Hematopoietic multipotent progenitor cell treated with erythropoietin and hydrocortisone succinate and interleukin-3 and kit ligand, for 6 days (in vitro differentiated cells): ENCODE measurements at regions not wholly inside any gene's neighbourhood (a gene's known extent, or its start where the extent isn't known, plus 50 kb on each side); places are given as distances from the start of the nearest gene placed in this dataset.
A peak's percentile ranks its signal among the peaks of the same experiment; 100 is the strongest.
"Not testable (repeated sequence)": the region's sequence is repeated elsewhere in the genome, so short reads cannot be mapped to it uniquely, and the experiment has no call there.

Experiments used
- DNase-seq: peaks from one replicate; pipeline ENCODE4 v3.0.0-alpha.2; 2015

DNA sequence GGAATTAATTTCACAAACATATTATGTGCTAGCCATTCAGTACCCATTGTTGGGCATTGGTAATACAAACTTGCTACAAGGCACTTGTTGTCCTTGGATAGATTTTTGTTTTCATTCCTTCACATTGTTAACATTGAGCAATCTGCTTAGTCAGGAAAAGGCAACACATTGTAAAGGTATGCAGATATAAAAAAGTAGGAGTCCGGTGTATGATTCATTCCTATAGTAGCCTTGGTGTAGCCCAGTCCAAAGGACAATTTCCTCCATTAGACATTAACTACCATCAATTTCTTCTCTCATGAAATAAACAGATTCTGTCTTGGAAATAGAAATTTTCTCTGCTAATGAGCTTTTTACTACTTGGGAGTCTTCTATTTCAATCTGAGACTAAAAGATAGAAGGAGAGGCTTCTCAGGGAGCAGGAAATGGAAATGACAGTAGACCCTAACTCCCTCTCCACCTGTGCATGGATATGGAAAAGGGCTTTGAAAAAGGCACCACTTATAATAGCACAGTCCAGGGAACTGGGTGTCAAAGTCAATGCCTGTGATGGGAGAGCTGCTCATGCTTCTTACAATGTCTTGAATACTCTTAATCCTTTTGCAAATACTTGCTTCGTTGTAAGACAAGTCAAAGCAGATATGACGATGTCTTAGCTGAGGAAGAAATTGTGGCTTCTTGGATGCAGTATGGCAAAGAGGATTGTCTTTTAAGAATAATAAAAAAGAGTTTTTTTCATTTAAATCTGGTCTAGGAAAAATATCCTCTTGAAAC, 369.4 kb upstream of the CITED2 start:
- no peak for DNase-seq

DNA sequence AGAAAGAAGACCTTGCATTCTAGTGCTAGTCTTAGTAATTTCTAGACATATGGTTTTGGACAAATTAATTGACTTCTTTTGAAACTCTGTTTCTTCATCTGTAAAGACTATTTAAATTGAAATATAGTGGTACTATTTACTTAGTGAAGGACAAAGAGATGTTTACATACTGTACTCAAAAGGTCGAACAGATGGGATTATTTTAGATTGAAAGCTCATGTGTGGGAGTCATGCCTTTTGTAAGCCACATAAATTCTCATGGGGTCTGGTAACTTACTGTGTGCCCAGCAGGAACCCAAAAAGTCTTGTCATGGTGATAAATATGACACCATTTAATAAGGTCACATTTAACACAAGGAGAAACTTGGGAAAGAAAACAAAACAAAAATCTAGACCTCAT, 368.2 kb upstream of the CITED2 start:
- DNase-seq: no peak

DNA sequence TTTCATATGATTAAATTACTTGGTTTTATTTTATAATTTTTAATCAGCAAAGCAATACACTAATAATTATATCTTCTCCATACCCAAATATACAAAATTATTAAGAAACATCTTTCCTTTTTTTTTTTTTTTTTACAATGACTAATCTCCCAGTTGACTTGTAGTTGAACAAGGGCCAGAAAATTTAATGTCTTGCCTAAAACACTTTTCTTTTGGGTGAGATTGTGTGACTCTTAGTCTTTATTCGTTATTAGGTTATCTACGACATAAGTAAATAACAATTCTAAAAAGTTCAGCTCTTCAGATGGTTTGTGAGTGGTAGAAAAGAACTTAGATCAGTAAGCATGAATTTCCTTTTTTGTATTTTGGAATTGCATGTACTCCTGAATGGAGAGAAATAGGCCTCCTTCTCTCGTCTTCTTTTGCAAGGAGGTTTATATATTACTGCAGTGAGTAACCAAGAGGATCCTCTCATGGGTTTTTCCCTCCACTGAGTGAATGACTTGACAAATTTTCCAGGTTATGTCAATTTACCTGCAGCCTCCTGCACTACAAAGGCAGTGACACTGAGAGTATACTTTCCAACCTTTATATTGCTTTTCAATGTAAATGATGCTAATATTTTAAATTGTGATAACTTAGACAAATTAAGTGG, 364.5 kb upstream of the CITED2 start:
- no peak for DNase-seq

DNA sequence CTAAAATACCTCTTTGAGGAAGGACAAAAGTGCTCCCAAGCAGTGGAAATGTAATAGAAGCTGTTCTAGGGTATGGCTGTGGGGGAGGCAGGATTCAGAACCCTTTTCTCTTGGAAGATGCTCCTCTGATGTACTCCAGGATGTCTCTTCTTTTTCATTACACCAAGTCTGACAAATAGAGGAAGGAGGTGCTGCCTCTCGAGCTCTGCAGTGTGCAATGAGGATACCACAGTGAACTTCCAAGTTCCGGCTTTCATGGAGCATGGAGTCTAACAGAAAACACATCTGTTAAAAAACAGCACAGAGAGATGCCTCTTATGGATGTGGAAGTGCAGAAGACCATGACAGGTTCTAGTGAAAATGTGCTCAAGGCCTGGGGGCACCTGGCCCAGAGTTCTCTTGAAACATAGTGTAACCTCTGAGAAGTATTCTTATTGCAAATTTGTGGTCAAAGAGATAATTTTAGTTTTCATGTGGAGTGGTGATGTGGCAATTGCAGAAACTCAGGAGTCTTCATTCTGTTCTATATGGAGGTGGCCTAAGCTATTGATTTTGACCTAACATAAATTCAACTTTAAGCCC, 362.0 kb upstream of the CITED2 start:
- no peak for DNase-seq

DNA sequence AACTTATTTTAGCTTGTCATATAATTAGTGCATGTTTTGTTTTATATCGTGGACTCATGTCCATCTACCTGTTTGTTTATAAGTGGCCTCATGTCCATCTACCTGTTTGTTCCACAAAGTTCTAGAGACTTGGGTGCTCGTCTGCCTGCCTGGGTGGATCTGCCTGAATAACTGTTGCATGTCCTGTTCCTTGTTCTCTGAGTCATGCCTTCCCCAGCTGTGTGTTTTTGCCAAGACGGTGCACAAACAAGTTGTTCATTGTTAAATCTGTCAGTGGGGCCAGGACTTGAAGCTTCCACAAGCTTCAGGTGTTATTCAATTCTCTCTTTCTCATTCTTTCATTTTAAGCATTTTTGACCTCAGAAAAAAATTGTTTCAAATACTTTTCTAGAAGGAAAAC, 358.0 kb upstream of the CITED2 start:
- DNase-seq: no peak

DNA sequence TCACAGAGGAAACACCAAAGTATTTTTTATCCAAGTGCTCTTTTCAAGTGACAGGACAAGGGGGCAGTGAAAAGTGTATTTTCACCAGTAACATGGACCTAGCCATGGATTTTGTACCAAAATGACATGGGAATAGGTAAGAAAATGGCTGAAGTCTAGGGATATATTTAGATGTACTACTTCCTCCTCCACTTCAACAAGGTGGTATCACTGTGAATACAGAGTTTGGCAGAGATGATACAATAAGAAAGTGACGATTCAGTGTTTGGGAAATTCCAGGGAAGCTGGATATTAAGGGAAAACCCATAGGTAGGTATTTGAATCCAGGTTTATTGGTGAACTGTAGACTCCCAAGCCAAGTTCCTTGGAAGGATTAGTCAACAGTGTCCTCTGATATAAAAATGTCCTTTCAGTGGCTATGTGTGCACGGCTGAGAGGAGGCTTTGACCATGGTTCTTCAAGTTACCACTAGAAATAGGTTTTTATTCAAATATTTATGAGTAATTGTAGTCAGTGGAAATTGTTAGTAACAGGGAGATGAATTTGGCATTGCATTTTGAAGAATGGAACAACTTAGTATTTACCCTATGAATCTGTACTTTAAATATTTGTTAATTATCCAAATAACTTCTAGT, 356.0 kb upstream of the CITED2 start:
- DNase-seq: no peak

DNA sequence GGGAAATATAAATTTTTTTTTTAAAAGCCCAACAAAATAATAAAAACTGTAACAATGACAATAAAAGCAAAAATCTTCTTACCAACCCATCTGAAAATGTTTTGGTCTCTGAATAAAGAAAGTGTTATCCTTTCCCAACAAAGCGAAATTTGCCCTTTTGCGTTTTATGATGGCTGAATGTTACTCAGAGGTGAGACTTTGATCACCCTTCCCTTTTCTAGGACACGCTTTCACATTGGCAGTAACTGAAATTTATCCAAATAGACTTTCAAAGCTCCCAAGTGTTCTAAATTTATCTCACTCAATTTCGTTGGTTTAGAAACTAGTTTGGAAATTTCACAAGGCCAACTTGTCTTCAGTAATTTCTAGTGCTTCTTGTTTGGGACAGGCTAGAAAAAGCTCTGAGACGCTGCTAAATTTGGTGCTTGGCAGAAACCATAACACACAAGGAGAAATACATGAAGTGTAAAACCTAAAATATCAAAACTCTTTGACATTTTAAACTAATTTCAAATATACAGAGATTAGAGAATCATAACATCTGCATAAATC, 354.5 kb upstream of the CITED2 start:
- DNase-seq: no peak

DNA sequence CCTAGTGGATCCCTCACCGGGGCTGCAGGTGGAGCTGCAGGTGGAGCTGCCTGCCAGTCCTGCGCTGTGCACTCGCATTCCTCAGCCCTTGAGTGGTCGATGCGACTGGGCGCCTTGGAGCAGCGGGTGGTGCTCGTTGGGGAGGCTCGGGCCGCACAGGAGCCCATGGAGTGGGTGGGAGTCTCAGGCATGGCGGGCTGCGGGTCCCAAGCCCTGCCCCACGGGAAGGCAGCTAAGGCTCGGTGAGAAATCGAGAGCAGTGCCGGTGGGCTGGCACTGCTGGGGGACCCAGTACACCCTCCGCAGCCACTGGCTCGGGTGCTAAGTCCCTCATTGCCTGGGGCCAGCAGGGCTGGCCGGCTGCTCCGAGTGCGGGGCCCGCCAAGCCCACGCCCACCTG, 351.8 kb upstream of the CITED2 start:
- not testable (repeated sequence) for DNase-seq

DNA sequence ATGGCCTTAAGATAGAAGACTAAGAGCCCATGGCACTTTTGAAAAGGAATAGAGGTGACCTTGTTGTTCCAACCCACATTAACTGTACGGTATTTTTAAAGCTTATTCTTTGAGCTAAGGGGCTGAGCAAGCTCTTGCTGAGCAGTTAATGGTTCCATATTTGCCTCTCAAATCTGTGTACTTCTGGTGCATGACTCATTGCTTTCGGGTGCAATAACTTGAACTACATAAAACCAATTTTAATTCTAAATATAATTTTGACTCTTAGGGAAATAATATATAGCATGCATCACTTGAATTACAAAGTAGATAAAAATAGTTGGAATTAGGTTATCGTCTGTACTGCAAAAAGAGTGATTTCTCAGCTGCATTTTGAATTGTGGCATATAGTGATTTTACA, 348.1 kb upstream of the CITED2 start:
- no peak for DNase-seq

DNA sequence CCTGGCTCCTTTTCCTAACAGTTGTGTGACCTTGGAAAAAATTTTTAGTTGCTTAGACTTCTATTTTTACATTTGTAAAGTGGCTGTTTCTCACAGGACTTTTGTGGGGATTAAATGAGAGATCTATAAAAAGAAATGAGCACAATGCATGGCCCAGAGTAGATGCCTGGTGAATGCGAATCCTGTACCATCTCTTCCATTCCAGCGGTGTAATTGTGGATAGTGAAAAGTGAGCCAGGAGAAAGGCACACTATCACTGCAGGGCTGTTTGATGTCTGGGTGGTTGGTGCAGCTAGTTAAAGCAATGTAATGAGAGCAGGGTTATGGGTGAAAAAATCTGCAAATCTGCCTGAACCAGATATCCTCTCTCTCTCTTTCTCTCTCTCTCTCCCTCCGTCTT, 347.5 kb upstream of the CITED2 start:
- no peak for DNase-seq

DNA sequence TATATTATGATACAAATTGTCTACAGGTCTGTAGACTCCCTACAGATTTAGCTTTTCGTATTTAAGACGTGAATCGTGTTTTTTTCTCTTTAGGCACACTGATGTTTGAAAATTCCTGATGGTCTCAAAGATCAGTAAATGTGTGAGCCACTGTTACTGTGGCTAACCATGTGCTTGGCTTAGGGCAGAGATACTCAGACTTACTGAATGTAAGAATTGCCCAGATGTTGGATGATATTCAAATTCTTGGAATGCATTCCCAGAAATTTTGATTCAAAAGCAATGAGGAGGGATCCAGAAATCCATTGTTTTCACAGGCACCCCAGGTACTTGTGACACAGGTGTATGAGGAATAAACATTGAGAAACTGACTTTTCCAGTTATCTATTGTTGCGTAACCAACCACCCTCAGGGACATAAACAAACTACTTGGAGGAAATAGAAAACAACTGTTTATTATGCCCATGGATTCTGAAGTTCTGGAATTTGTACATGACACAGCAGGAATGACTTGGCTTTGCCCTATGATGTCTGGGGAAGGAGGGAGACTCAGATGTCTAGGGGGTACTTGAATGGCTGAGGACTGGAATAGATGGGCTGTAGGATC, 339.6 kb upstream of the CITED2 start:
- no peak for DNase-seq

DNA sequence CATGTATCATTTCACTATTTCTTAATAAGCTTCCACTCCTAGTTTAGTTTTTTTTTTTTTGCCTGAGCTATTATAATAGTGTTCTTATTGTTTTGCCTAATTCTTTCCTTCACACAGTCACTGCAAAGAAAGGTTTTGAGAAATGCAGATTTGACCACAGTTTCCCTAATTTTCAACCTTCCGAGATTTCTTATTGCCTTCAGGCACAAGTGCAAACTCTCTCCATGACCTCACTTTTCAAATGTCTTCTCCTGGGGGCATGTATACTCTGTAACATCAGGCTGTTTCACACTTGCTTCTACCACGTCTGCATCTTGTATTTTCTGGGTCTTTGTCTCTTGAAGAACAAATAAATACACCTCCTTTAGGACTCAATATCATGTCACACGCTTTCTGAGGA, 339.0 kb upstream of the CITED2 start:
- no peak for DNase-seq

DNA sequence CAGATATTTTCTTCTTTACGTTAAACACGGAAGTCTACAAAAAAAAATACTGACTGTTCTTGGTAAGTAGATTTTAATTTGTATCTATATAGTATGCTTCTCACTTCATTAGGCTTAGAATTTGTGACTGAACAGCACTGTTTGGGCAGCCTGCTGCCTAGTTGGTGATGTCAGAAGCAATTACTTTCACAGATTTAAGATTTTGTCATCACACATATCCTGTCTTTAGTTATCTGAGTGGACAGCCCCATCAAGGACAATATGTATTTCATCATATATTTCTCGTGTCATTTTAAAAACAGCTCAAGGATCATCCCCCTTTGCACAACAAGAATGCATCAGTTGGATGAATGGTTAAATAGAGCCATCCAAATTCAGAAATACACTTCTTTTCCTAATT, 338.4 kb upstream of the CITED2 start:
- no peak for DNase-seq

DNA sequence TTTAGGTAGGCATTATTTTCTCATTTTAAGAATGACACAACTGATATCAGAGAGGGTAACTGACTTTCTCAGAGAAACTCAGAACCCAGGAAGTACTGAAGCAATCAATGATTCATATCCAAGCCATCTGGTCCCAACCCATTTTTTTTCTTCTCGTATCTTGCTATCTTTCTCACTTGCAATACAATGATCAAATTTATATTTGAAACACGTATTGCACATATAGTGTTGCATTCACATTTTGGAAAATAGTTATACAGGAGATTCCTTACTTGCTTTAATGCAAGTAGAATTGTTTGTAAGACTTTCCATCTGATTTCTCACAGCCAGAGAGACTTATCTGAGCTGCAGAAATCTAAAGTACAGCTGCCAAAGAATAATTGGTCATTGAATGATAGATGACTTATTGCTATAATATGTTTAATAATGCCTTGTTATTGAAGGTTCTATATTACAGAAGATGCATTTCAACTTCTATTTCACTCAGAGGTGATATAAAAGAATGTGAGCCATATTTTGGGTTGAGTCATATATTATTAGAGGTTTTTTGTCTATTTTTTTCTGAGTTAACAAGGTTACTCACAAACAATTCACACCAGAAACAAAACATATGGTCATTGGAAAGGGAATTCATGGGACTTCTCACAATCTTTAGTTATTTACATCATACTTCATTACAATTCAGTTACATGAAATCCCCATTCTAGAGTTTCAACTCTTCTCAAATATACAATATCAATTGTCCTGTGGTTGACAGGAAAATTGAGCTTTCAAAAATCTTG, 337.5 kb upstream of the CITED2 start:
- DNase-seq: peak; percentile 14

DNA sequence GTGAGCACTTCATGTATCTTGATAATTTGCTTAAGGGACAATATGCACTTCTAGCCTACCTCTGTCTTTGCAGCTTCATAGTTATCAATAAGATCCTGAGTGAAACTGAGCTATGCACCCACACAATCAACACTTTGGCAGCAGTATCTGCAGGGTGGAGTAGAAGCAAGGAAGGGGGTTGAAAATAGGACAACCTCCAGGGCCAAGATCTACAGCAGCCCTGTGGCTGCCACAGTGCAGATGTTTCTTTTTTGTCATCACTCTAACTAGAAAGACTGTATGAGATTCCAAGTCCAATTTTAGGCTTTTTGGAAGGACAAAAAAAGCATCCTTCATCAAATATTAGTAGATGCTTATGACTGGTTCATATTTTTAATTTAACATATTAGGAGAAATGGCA, 336.1 kb upstream of the CITED2 start:
- DNase-seq: peak; percentile 71

DNA sequence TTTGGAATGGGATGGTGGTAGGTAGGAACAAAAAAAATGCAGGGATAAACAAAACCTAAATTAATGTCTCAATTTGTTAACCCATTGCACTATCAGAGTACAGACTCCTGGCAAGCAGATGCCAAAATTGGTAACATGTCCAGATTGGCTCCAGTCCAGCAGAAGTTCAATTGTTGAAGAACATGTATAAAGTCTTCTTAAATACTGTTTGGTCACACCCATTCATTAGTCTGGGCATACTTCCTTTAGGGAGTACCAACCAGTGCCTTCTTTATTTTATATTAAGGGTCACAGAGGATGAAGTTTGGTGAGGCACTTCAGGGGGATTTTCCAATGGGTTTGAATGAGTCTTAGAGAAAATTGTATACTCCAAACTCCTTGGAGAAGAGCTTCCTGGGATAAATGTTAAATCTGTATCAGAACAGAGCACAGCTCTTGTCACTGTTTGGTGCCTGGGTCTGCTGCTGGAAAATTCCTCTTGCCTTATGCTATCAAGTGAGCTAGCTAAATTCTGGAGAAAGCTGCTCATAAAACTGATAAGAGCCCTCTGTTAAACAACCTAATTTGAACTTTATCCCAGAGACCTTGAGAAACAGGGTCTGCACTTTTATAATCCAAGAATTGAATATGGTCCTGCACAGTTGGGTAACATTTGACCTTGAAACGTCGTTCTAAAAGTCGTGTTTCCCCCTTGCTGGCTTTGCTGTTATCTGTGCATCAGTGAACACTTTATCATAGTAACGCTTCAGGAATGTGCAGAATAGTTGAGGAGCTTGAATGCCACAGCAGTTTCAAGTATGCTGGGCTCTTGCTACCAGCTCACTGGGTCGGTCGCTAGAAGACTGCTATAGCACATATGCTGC, 334.1 kb upstream of the CITED2 start:
- peak; percentile 64 for DNase-seq

DNA sequence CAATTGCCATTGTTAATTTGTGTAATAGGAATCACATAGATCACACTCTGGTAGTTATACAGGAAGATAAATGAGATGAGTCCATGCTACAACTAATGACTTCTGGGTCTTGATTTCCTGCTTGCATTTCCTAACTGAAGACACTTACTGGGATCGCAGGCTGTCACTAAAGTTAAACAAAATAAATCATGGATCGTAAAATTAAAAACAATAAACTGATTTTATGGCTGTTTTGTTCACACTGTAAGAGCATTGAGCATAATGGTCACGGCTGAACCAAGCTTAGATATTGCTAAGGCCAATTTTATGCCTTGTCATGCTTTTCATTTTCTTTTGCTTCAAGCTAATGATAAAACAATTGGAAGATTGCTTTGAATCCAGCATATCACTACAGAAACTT, 332.5 kb upstream of the CITED2 start:
- DNase-seq: no peak

DNA sequence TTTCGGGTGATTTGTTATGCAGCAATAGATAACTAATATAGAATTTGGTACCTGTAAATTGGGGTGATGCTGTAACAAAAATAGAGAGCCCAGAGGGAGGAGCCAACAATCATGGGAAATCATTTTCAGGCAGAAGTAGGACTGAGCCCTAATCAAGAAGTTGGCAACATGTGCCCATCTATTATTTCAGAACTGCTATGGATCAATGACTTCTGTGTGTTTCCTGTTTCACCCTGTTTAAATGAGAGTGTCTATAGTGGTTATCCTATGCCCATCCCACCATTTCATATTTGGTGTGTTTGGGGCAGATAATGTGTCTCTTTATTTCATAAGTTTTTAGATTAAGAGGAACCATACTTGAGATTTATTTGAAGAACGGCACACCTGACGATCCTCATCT, 330.8 kb upstream of the CITED2 start:
- no peak for DNase-seq

DNA sequence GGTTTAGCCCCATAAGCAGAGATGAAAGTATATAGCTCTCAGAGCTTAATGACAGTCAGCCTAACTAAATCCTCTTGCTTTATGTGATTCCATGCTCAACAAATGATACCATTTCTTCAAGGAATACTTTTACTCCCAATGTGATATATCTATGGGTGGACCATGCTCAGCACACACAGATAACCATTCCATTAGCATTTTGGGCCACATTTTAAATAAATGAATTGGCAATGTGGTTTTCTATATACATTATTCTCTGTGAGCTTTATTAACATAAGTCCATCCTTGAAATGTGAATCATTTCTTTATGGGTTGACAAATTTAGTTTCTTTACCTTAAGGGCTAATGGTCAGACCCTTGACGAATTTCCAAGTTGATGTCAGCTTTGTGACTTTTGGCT, 329.3 kb upstream of the CITED2 start:
- no peak for DNase-seq

DNA sequence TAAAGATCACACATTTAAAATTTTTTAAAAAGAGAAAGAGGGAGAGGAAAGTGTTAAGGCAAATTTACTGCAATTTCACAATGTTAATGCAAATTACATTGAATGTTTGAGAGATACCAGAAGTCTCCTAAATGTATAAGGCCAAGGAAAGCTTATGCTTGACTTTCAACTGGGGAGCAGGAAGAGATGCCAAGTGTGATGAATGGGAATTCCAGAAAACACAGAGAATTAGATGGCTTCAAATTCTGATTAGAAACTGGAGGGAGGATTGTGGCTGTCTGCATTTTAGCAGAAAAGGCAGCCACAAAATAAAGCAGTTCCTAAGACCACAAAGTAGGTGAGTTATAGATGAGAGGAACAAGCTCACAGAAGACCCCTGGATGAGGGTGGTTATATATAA, 328.3 kb upstream of the CITED2 start:
- DNase-seq: no peak

DNA sequence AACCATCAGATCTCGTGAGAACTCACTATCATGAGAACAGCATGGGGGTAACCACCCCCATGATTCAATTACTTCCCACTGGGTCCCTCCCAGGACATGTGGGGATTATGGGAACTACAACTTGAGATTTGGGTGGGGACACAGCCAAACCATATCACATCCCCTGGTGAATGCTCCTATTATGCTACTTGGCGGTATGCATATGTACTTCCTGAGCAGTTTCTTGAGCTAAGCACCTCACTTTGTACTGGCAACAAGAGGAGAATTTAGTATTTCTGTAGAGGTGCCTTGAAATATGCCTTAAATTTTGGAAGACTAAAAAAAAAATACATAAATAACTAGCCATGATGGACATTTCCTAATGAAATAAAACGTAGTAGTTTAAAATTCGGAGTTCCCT, 327.2 kb upstream of the CITED2 start:
- DNase-seq: no peak
